ENCODE measurements at regions not wholly inside any gene's neighbourhood (a gene's known extent, or its start where the extent isn't known, plus 50 kb on each side); places are given as distances from the start of the nearest gene placed in this dataset.
"Not testable (repeated sequence)": the region's sequence is repeated elsewhere in the genome, so short reads cannot be mapped to it uniquely, and the experiment has no call there.

- Histone ChIP-seq H3K9me3 (peaks cover 0 to 3% of the 10 kb centered on the region in 2 donors), H3K36me3 (peaks cover 0 to 71% of the 10 kb centered on the region in 2 donors), H3K27ac (no peak overlapping the region), H3K4me3 (no peak overlapping the region), H3K27me3 (no peaks in the 10 kb centered on the region), H3K4me1 (no peaks in the 10 kb centered on the region)
- DNase-seq (no peak), ATAC-seq (no peak)
- intact Hi-C loops (cut with DNase I) = no loop called here
- TF ChIP-seq, protein P1, sequence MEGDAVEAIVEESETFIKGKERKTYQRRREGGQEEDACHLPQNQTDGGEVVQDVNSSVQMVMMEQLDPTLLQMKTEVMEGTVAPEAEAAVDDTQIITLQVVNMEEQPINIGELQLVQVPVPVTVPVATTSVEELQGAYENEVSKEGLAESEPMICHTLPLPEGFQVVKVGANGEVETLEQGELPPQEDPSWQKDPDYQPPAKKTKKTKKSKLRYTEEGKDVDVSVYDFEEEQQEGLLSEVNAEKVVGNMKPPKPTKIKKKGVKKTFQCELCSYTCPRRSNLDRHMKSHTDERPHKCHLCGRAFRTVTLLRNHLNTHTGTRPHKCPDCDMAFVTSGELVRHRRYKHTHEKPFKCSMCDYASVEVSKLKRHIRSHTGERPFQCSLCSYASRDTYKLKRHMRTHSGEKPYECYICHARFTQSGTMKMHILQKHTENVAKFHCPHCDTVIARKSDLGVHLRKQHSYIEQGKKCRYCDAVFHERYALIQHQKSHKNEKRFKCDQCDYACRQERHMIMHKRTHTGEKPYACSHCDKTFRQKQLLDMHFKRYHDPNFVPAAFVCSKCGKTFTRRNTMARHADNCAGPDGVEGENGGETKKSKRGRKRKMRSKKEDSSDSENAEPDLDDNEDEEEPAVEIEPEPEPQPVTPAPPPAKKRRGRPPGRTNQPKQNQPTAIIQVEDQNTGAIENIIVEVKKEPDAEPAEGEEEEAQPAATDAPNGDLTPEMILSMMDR (IDR thresholded peaks at IDR 0.05) = no peak
These were observed 59.4 kb downstream of the BLTP3B start for GRCh38 chr12:100083308-100083707.

- ATAC-seq; intact Hi-C loops (cut with DNase I); H3K27ac ChIP-seq; H3K9me3 ChIP-seq; H3K4me3 ChIP-seq; DNase-seq; H3K27me3 ChIP-seq; H3K4me1 ChIP-seq: not testable (repeated sequence)
- peaks cover 0 to 53% of the 10 kb centered on the region in 2 donors for H3K36me3 ChIP-seq
These were observed 63.9 kb downstream of the BLTP3B start for GRCh38 chr12:100078777-100079176.

GRCh38 chr12:100077367-100077766 lies 65.3 kb downstream of the BLTP3B start:
- no peaks in the 10 kb centered on the region for H3K27me3 ChIP-seq
- intact Hi-C loops (cut with DNase I) = no loop called here
- peaks cover 0 to 3% of the 10 kb centered on the region in 2 donors for H3K9me3 ChIP-seq
- no peak for ATAC-seq
- TF ChIP-seq, protein P1 (IDR thresholded peaks at IDR 0.05) = no peak
- peaks cover 0 to 42% of the 10 kb centered on the region in 2 donors for H3K36me3 ChIP-seq
- no peak overlapping the region for H3K27ac ChIP-seq
- no peak for DNase-seq
- H3K4me1 ChIP-seq = no peaks in the 10 kb centered on the region
- no peak overlapping the region for H3K4me3 ChIP-seq

DNA sequence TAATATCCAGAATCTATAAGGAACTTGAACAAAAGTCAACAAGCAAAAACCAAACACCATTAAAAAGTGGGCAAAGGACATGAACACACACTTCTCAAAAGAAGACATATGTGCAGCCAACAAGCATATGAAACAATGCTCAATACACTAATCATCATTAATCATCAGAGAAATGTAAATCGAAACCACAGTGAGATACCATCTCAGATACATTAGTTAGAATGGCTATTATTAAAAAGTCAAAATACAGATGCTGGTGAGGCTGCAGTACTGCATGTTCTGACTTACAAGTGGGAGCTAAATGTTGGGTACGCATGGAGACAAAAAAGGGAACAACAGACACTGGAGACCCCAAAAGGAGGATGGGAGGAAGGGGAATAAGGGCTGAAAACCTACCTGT lies 67.1 kb downstream of the BLTP3B start:
- Histone ChIP-seq H3K27ac (no peak overlapping the region), H3K4me3 (no peak overlapping the region), H3K27me3 (no peaks in the 10 kb centered on the region), H3K9me3 (peaks cover 0 to 1% of the 10 kb centered on the region in 2 donors), H3K4me1 (no peaks in the 10 kb centered on the region), H3K36me3 (peaks cover 0 to 42% of the 10 kb centered on the region in 2 donors)
- DNase-seq (no peak), ATAC-seq (no peak)
- TF ChIP-seq, protein P1 (IDR thresholded peaks at IDR 0.05) = no peak
- intact Hi-C loops (cut with DNase I) = no loop called here

DNA sequence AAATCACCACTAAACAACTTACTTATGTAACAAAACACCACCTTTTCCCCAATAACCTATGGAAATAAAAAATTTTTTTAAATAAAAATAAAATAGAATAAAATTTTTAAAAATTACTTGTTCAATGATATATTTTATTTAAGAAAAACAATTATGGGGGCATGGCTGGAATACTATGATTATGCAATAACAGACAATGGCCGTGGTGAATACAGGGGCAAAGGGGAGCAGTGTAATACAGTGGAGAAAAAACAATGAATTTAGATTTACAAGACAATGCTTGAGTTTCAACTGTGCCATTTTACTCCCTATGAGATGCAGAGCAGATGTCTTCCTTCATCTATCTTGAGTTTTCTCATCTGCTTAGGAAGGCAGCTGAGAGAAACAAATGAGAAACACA lies 72.9 kb downstream of the BLTP3B start:
- H3K4me3 ChIP-seq = no peak overlapping the region
- DNase-seq (no peak), ATAC-seq (no peak)
- peaks cover 0 to 24% of the 10 kb centered on the region in 2 donors for H3K9me3 ChIP-seq
- intact Hi-C loops (cut with DNase I) = no loop called here
- no peaks in the 10 kb centered on the region for H3K27me3 ChIP-seq
- TF ChIP-seq, protein P1 (IDR thresholded peaks at IDR 0.05) = no peak
- no peaks in the 10 kb centered on the region for H3K4me1 ChIP-seq
- H3K36me3 ChIP-seq = peaks cover 0 to 59% of the 10 kb centered on the region in 2 donors
- no peak overlapping the region for H3K27ac ChIP-seq

DNA sequence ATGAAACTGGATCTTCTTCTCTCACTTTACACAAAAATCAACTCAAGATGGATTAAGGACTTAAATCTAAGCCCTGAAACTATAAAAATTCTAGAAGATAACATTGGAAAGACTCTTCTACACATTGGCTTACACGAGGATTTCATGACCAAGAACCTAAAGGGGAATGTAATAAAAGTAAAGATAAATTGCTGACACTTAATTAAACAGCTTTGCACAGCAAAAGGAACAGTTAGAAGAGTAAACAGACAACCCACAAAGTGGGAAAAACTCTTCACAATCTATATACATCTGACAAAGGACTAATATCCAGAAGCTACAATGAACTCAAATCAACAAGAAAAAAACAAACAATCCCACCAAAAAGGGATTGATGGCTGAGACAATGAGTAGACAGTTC lies 74.4 kb downstream of the BLTP3B start:
- Histone ChIP-seq H3K27ac (no peak overlapping the region), H3K27me3 (no peaks in the 10 kb centered on the region), H3K4me3 (no peak overlapping the region), H3K9me3 (peaks cover 0 to 24% of the 10 kb centered on the region in 2 donors), H3K36me3 (peaks cover 0 to 64% of the 10 kb centered on the region in 2 donors), H3K4me1 (no peaks in the 10 kb centered on the region)
- TF ChIP-seq, protein P1 (IDR thresholded peaks at IDR 0.05) = no peak
- DNase-seq = no peak
- intact Hi-C loops (cut with DNase I) = no loop called here
- ATAC-seq = no peak
